SK-N-SH (cell line): ENCODE measurements at regions not wholly inside any gene's neighbourhood (a gene's known extent, or its start where the extent isn't known, plus 50 kb on each side); places are given as distances from the start of the nearest gene placed in this dataset.

Experiments
- CTCF ChIA-PET: fragments of 300-600, 350-600 bp; formaldehyde crosslinking; extraction: SDS; loops from one replicate; lab custom pipeline; 2021; lab: Yijun Ruan, JAX
- POLR2A ChIA-PET: fragments of 350-600 bp; sonication (Branson Sonifier 250); formaldehyde crosslinking; extraction: SDS; loops from one replicate; lab custom pipeline; 2020; ENCODE audit warnings: antibody characterized with exemption, inconsistent platforms; lab: Yijun Ruan, JAX
- DNase-seq: peaks from one replicate; pipeline ENCODE4 v3.0.0; 2012
- H2AFZ ChIP-seq: fragments of 200-600 bp; sonication (generic); 2 replicates; pipeline ENCODE4 v1.8.1; 2016; ENCODE audit warnings: antibody characterized with exemption, mild to moderate bottlenecking, low read depth
- H3F3A ChIP-seq: fragments of 200-600 bp; sonication (generic); replicated peaks from 2 replicates; pipeline ENCODE3; 2016; ENCODE audit warnings: antibody characterized with exemption, mild to moderate bottlenecking; ENCODE audit not compliant: insufficient read depth
- H3K27ac ChIP-seq, 2 experiments: fragments of 200-500 bp in 1 of 2; fragments of 200-600 bp in 1 of 2; sonication (Bioruptor generic) in 1 of 2; sonication (generic), shearing (Covaris generic) in 1 of 2; 2 replicates each; pipeline versions ENCODE4 v1.5.1 to v1.6.1; 2014 to 2016; ENCODE audit warnings: low read depth in 2 of 2, inconsistent platforms in 1 of 2, low read length in 1 of 2, mild to moderate bottlenecking in 1 of 2, mixed read lengths in 1 of 2
- H3K27me3 ChIP-seq: fragments of 200-600 bp; sonication (generic), shearing (Covaris generic); 2 replicates; pipeline ENCODE4 v1.6.1; 2016; ENCODE audit warnings: mixed run types; ENCODE audit not compliant: insufficient read depth
- H3K36me3 ChIP-seq, 2 experiments: fragments of 200-500 bp in 1 of 2; fragments of 200-600 bp in 1 of 2; sonication (Bioruptor generic) in 1 of 2; sonication (generic) in 1 of 2; replicated peaks in 1 of 2; 2 replicates each; pipeline versions ENCODE3 to v1.5.1; 2014 to 2016; ENCODE audit warnings: low read length in 1 of 2, mild to moderate bottlenecking in 1 of 2; ENCODE audit not compliant: insufficient read depth in 2 of 2, control insufficient read depth in 1 of 2
- H3K4me1 ChIP-seq, 2 experiments: fragments of 200-500 bp in 1 of 2; fragments of 200-600 bp in 1 of 2; sonication (Bioruptor generic) in 1 of 2; sonication (generic), shearing (Covaris generic) in 1 of 2; 2 replicates each; pipeline versions ENCODE4 v1.5.1 to v1.6.1; 2014 to 2016; ENCODE audit warnings: low read depth in 1 of 2, low read length in 1 of 2, mixed run types in 1 of 2; ENCODE audit not compliant: insufficient read depth in 2 of 2, control insufficient read depth in 1 of 2
- H3K4me2 ChIP-seq: fragments of 200-600 bp; sonication (generic), shearing (Covaris generic); 2 replicates; pipeline ENCODE4 v1.6.1; 2017; ENCODE audit warnings: mixed run types
- H3K4me3 ChIP-seq, 2 experiments: fragments of 200-500 bp in 1 of 2; fragments of 200-600 bp in 1 of 2; sonication (Bioruptor generic) in 1 of 2; sonication (generic), shearing (Covaris generic) in 1 of 2; 2 replicates each; pipeline versions ENCODE4 v1.5.1 to v1.8.1; 2014 to 2016; ENCODE audit warnings: low read depth in 2 of 2, inconsistent platforms in 1 of 2, low read length in 1 of 2, mild to moderate bottlenecking in 1 of 2, mixed read lengths in 1 of 2, moderate library complexity in 1 of 2
- H3K79me2 ChIP-seq: fragments of 200-600 bp; sonication (generic); 2 replicates; pipeline ENCODE4 v1.8.1; 2017; ENCODE audit warnings: mild to moderate bottlenecking; ENCODE audit not compliant: insufficient read depth
- H3K9ac ChIP-seq: fragments of 200-600 bp; sonication (generic); 2 replicates; pipeline ENCODE4 v1.6.1; 2017; ENCODE audit warnings: mixed run types
- H3K9me2 ChIP-seq: fragments of 200-600 bp; sonication (generic); 2 replicates; pipeline ENCODE4 v1.6.1; 2017; ENCODE audit warnings: mixed run types
- H3K9me3 ChIP-seq: fragments of 200-600 bp; sonication (generic); 2 replicates; pipeline ENCODE4 v1.6.1; 2017; ENCODE audit warnings: mixed run types, mild to moderate bottlenecking, moderate library complexity
- H4K20me1 ChIP-seq: fragments of 200-600 bp; sonication (generic); 2 replicates; pipeline ENCODE4 v1.6.1; 2017; ENCODE audit warnings: mild to moderate bottlenecking, mixed run types; ENCODE audit not compliant: insufficient read depth
- GATA2 ChIP-seq: sonication (generic); formaldehyde crosslinking; IDR thresholded peaks from 2 replicates; pipeline ENCODE4 v1.5.0; 2020; ENCODE audit warnings: mild to moderate bottlenecking, missing genetic modification reagents
- MXI1 ChIP-seq: IDR thresholded peaks from 2 replicates; pipeline ENCODE4 v1.6.1; 2012; ENCODE audit warnings: mild to moderate bottlenecking, low read depth, low read length, improper control_type of control experiment
- NRF1 ChIP-seq: IDR thresholded peaks from 2 replicates; pipeline ENCODE4 v1.6.1; 2012; ENCODE audit warnings: low read depth, mild to moderate bottlenecking, low read length
- RXRA ChIP-seq: IDR thresholded peaks from 2 replicates; pipeline ENCODE4 v1.4.0; 2012; ENCODE audit warnings: low read depth, mild to moderate bottlenecking, borderline replicate concordance
- TF ChIP-seq, protein P1 (sequence below): IDR thresholded peaks from 2 replicates; pipeline ENCODE4 v1.4.0; 2012; ENCODE audit warnings: low read depth, borderline replicate concordance
- TF ChIP-seq, protein P2 (sequence below): IDR thresholded peaks from 2 replicates; pipeline ENCODE4 v1.4.0; 2012; ENCODE audit warnings: low read depth, borderline replicate concordance
- TF ChIP-seq, protein P3 (sequence below): fragments of 200-600 bp; sonication (generic); IDR thresholded peaks from 2 replicates; pipeline ENCODE4 v1.6.1; 2017; ENCODE audit warnings: antibody characterized with exemption, mild to moderate bottlenecking, moderate library complexity
- TF ChIP-seq, protein P4 (sequence below): fragments of 150-350 bp; IDR thresholded peaks from 2 replicates; pipeline ENCODE4 v1.6.1; 2017; ENCODE audit warnings: antibody characterized with exemption, low read length, low read depth, borderline replicate concordance
- TF ChIP-seq, protein P5 (sequence below): IDR thresholded peaks from 2 replicates; pipeline ENCODE4; 2012

DNA sequence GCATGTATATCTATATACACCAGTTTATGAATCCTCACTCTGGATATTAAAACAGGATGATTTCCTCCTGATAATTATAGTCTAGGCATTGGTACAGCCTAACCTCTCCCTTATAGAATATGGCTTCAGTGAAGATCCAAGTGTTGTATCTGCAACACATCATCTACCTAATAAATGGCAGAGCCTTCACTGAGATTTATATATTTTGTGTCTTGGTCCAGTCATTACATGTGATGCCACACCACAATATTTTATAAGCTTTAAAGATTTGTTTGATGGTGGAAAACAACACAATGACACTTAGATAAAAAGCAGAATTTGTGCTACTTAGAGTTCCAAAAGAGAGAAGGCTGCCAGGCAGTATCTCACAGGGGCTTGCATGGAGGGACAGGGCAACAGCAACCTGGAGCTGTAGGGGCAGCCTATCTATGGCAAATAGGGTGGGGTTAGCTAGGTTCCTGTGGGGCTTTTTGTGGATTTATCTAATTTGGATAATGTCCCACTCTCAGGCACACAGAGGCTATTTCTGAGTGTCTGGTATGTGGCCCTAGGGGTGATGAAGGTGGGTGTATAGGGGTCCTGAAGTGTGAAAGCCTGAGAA, 1736.7 kb upstream of the PRR20A start:
- TF ChIP-seq GATA2 (CRISPR knock-in tag), result no peak
- TF ChIP-seq MXI1, result no peak
- no peak for TF ChIP-seq NRF1
- TF ChIP-seq, protein P1, sequence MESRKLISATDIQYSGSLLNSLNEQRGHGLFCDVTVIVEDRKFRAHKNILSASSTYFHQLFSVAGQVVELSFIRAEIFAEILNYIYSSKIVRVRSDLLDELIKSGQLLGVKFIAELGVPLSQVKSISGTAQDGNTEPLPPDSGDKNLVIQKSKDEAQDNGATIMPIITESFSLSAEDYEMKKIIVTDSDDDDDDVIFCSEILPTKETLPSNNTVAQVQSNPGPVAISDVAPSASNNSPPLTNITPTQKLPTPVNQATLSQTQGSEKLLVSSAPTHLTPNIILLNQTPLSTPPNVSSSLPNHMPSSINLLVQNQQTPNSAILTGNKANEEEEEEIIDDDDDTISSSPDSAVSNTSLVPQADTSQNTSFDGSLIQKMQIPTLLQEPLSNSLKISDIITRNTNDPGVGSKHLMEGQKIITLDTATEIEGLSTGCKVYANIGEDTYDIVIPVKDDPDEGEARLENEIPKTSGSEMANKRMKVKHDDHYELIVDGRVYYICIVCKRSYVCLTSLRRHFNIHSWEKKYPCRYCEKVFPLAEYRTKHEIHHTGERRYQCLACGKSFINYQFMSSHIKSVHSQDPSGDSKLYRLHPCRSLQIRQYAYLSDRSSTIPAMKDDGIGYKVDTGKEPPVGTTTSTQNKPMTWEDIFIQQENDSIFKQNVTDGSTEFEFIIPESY, result no peak
- TF ChIP-seq, protein P2, sequence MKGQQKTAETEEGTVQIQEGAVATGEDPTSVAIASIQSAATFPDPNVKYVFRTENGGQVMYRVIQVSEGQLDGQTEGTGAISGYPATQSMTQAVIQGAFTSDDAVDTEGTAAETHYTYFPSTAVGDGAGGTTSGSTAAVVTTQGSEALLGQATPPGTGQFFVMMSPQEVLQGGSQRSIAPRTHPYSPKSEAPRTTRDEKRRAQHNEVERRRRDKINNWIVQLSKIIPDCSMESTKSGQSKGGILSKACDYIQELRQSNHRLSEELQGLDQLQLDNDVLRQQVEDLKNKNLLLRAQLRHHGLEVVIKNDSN, result no peak
- TF ChIP-seq, protein P3, sequence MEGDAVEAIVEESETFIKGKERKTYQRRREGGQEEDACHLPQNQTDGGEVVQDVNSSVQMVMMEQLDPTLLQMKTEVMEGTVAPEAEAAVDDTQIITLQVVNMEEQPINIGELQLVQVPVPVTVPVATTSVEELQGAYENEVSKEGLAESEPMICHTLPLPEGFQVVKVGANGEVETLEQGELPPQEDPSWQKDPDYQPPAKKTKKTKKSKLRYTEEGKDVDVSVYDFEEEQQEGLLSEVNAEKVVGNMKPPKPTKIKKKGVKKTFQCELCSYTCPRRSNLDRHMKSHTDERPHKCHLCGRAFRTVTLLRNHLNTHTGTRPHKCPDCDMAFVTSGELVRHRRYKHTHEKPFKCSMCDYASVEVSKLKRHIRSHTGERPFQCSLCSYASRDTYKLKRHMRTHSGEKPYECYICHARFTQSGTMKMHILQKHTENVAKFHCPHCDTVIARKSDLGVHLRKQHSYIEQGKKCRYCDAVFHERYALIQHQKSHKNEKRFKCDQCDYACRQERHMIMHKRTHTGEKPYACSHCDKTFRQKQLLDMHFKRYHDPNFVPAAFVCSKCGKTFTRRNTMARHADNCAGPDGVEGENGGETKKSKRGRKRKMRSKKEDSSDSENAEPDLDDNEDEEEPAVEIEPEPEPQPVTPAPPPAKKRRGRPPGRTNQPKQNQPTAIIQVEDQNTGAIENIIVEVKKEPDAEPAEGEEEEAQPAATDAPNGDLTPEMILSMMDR, result no peak
- TF ChIP-seq, protein P4, sequence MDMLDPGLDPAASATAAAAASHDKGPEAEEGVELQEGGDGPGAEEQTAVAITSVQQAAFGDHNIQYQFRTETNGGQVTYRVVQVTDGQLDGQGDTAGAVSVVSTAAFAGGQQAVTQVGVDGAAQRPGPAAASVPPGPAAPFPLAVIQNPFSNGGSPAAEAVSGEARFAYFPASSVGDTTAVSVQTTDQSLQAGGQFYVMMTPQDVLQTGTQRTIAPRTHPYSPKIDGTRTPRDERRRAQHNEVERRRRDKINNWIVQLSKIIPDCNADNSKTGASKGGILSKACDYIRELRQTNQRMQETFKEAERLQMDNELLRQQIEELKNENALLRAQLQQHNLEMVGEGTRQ, result no peak
- no peak for TF ChIP-seq RXRA
- TF ChIP-seq, protein P5, sequence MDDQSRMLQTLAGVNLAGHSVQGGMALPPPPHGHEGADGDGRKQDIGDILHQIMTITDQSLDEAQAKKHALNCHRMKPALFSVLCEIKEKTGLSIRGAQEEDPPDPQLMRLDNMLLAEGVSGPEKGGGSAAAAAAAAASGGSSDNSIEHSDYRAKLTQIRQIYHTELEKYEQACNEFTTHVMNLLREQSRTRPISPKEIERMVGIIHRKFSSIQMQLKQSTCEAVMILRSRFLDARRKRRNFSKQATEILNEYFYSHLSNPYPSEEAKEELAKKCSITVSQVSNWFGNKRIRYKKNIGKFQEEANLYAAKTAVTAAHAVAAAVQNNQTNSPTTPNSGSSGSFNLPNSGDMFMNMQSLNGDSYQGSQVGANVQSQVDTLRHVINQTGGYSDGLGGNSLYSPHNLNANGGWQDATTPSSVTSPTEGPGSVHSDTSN, result no peak
- H4K20me1 ChIP-seq, result no peaks in the 10 kb centered on the region
- no peaks in the 10 kb centered on the region for H3K27me3 ChIP-seq
- no peaks in the 10 kb centered on the region for H3K9me2 ChIP-seq
- no peak overlapping the region for H3K4me3 ChIP-seq
- ChIA-PET CTCF (interaction anchor here (0.6 kb wide), 1 partner anchor 20 kb away, joined by 3 read pairs; no protein-coding TSS in a partner anchor), POLR2A (no interaction called here)
- no peaks in the 10 kb centered on the region for H3K79me2 ChIP-seq
- H3K36me3 ChIP-seq, result no peaks in the 10 kb centered on the region
- H3K9ac ChIP-seq, result no peak overlapping the region
- no peak overlapping the region for H3K4me2 ChIP-seq
- H2AFZ ChIP-seq, result no peak overlapping the region
- DNase-seq, result no peak
- H3K9me3 ChIP-seq, result no peaks in the 10 kb centered on the region
- no peaks in the 10 kb centered on the region for H3F3A ChIP-seq
- no peak overlapping the region for H3K27ac ChIP-seq
- H3K4me1 ChIP-seq, result no peaks in the 10 kb centered on the region
